B cell (primary cell): ENCODE measurements at regions not wholly inside any gene's neighbourhood (a gene's known extent, or its start where the extent isn't known, plus 50 kb on each side); places are given as distances from the start of the nearest gene placed in this dataset.

Source experiments
- EZH2 ChIP-seq: IDR thresholded peaks from 2 replicates; pipeline ENCODE4 v1.6.1; 2012; ENCODE audit warnings: borderline replicate concordance, low read depth, mild to moderate bottlenecking, moderate library complexity, low read length; ENCODE audit not compliant: insufficient read depth, poor library complexity, severe bottlenecking
- TF ChIP-seq, protein P1 (sequence below): fragments of 200-600 bp; IDR thresholded peaks from one replicate; pipeline ENCODE4 v1.8.0; 2022; ENCODE audit warnings: antibody characterized with exemption, mild to moderate bottlenecking

DNA sequence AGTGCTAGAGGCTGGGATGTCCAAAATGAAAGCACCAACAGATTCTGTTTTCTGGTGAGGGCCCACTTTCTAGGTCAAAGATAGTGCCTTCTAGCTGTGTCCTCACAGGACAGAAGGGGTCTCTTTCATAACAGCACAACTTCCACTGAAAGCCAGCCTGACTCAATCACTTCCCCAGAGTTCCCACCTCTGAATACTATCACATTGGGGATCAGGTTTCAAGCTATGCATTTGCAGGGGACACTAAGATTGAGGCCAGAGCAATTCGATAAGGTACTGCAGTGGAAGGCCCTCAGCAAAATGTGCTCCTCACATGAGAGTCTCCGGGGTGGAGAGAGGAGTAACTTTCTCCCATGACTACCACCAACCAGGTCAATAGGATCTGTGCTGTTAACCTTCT, 1501.5 kb downstream of the EFNB2 start:
- no peak for TF ChIP-seq EZH2
- TF ChIP-seq, protein P1, sequence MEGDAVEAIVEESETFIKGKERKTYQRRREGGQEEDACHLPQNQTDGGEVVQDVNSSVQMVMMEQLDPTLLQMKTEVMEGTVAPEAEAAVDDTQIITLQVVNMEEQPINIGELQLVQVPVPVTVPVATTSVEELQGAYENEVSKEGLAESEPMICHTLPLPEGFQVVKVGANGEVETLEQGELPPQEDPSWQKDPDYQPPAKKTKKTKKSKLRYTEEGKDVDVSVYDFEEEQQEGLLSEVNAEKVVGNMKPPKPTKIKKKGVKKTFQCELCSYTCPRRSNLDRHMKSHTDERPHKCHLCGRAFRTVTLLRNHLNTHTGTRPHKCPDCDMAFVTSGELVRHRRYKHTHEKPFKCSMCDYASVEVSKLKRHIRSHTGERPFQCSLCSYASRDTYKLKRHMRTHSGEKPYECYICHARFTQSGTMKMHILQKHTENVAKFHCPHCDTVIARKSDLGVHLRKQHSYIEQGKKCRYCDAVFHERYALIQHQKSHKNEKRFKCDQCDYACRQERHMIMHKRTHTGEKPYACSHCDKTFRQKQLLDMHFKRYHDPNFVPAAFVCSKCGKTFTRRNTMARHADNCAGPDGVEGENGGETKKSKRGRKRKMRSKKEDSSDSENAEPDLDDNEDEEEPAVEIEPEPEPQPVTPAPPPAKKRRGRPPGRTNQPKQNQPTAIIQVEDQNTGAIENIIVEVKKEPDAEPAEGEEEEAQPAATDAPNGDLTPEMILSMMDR: no peak
